ENCODE measurements at regions not wholly inside any gene's neighbourhood (a gene's known extent, or its start where the extent isn't known, plus 50 kb on each side); places are given as distances from the start of the nearest gene placed in this dataset.

GRCh38 chr4:96526625-96527024 is 686.7 kb downstream of the PDHA2 start:
- TF ChIP-seq, protein P1, sequence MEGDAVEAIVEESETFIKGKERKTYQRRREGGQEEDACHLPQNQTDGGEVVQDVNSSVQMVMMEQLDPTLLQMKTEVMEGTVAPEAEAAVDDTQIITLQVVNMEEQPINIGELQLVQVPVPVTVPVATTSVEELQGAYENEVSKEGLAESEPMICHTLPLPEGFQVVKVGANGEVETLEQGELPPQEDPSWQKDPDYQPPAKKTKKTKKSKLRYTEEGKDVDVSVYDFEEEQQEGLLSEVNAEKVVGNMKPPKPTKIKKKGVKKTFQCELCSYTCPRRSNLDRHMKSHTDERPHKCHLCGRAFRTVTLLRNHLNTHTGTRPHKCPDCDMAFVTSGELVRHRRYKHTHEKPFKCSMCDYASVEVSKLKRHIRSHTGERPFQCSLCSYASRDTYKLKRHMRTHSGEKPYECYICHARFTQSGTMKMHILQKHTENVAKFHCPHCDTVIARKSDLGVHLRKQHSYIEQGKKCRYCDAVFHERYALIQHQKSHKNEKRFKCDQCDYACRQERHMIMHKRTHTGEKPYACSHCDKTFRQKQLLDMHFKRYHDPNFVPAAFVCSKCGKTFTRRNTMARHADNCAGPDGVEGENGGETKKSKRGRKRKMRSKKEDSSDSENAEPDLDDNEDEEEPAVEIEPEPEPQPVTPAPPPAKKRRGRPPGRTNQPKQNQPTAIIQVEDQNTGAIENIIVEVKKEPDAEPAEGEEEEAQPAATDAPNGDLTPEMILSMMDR (IDR thresholded peaks at IDR 0.05; ENCODE audit: extremely low read depth in 1 of 2, insufficient read depth in 1 of 2, low read depth in 1 of 2, low read length in 2 of 2): no peak
- no peak for TF ChIP-seq JUN (IDR thresholded peaks at IDR 0.05; ENCODE audit: borderline replicate concordance, insufficient read depth, insufficient read length, low read depth)
- no peak for TF ChIP-seq POLR2A (IDR thresholded peaks at IDR 0.05; ENCODE audit: low read depth, low read length)
- TF ChIP-seq, protein P2, sequence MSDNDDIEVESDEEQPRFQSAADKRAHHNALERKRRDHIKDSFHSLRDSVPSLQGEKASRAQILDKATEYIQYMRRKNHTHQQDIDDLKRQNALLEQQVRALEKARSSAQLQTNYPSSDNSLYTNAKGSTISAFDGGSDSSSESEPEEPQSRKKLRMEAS (IDR thresholded peaks at IDR 0.05; ENCODE audit: insufficient read depth, insufficient read length): no peak
- no peak for TF ChIP-seq EZH2 (IDR thresholded peaks at IDR 0.05; ENCODE audit: borderline replicate concordance, low read depth, low read length, severe bottlenecking)
- no peak for TF ChIP-seq POLR2AphosphoS5 (IDR thresholded peaks at IDR 0.05; ENCODE audit: insufficient read depth, low read depth, low read length)
- no peak for TF ChIP-seq MYC (IDR thresholded peaks at IDR 0.05; ENCODE audit: low read depth, low read length)
- no peak for TF ChIP-seq FOS (IDR thresholded peaks at IDR 0.05; ENCODE audit: borderline replicate concordance, insufficient read depth, low read length)
- TF ChIP-seq GATA2 (IDR thresholded peaks at IDR 0.05; ENCODE audit: insufficient read depth, insufficient read length, low read depth, low read length): no peak
